ENCODE measurements at regions not wholly inside any gene's neighbourhood (a gene's known extent, or its start where the extent isn't known, plus 50 kb on each side); places are given as distances from the start of the nearest gene placed in this dataset.
"Not testable (repeated sequence)": the region's sequence is repeated elsewhere in the genome, so short reads cannot be mapped to it uniquely, and the experiment has no call there.

DNA sequence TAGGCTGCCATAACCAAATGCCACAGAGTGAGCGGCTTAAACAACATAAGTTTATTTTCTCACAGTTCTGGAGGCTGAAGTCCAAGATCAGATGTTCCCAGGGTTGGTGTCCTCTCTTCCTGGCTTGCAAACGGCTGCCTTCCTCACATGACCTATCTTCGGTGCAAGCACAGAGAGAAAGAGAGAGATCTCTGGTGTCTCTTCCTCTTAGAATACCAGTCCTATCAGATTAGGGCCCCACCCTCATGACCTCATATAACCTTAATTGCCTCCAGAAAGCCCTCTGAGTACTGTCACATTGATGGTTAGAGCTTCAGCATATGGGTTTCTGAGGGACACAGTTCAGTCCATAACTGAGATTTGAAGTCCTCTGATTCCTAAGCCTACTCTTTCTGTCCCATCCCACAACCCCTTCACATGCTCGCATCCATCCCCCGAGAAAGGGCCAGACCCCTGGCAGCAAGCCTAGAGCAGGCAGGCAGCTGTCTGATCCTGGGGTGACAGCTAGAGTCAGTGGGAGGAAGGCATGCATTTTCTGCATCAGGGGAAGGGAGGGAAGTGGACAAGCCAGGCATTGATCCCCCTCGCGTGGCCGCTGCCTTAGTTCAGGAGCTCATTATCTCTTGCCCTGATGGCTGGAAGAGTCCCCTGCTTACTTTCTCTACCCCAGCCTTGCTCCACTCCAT lies 114.1 kb downstream of the FAR1 start:
- DNase-seq (ENCODE audit: low spot score): no peak

DNA sequence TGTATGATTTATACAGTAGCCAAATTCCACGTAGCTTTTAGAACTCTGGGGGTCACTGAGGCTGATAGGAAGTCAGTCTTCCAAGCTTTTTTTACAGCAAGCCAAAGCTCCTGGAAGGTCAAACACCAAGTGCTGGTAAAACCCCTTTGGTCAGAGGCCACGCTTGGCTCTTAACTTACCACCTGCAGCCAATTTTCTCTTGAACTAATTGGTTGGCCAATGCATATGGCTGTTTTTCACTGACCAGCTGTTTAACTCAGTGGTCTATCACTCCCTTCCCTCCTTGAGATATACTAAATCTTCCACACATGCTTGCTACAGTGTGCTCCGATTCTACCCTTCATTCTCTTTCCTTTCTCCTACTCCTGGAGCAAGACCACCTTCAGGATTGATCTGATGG lies 116.0 kb downstream of the FAR1 start:
- DNase-seq (ENCODE audit: low spot score): no peak

DNA sequence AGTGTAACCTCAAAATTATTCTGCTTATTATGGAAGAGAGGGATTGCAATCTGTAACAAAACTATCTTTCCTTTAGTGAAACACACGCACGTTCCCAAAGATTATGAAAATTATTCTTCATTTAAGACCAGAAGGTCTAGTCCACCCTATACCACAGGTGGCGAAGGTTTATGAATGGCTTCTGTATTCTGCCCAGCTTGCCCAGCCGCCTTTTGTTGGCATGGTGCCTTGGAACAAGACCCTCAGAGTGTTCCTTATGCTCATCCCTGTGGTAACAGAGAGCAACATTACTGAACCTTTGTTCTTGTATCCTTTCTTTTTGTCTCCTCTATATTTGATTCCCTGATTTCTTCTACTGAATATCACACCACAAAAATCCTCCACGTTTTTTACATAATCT lies 116.4 kb downstream of the FAR1 start:
- no peak for DNase-seq (ENCODE audit: low spot score)

DNA sequence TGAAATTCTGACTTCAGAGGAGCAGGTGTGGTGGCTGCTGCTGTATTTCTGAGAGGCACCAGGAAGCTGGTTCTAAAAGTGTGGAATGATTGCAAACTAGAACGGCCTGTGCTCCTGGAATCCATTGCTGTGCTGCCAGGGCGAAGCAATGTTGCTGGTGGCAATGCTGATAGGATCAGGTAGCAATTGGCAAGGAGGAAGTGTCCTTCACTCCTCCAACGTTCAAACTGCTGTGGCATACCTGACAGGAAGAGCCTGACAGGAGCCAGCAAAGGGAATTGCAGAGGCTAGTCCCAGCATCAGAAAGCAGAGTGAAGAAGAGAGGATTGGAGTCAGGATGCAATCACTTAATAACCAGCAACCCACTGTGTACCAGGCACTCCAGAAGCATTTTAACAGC lies 118.2 kb downstream of the FAR1 start:
- DNase-seq (ENCODE audit: low spot score): no peak

DNA sequence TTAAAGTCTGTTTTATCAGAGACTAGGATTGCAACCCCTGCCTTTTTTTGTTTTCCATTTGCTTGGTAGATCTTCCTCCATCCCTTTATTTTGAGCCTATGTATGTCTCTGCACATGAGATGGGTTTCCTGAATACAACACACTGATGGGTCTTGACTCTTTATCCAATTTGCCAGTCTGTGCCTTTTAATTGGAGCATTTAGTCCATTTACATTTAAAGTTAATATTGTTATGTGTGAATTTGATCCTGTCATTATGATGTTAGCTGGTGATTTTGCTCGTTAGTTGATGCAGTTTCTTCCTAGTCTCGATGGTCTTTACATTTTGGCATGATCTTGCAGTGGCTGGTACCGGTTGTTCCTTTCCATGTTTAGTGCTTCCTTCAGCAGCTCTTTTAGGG lies 129.1 kb downstream of the FAR1 start:
- DNase-seq (ENCODE audit: low spot score): not testable (repeated sequence)

DNA sequence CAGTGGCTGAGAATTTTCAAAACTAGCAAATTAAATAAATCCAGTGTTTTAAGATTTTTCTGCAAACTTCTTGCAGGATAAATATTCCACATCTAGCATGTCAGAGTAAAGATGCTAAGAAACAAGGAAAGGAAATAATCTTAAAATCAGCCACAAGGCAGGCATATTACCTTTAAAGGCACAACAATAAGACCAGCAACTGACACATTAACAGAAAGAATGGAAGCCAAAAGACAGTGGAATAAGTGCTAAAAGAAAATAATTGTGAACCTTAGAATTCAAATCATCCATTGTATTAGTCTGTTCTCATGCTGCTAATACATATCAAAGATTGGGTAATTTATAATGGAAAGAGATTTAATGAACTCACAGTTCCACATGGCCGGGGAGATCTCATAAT lies 132.4 kb downstream of the FAR1 start:
- no peak for DNase-seq (ENCODE audit: low spot score)

DNA sequence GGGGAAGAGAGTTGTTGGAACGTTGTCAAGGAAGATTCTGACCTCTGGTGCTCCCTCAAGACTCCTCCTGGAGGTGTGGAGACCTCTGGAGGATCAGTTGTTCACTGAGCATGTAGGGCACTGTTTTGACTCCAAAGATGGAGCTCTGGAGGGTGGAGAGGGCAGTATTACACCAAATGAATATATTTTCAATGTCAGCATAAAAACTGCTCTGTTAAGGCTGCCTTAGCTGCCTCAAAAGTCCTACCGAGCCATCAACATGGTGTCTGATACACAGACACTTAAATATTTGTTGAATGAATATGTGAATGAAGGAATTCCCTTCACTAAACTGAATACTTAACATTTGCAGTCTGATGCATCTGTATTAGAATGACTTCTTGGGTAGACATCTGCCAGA lies 144.2 kb upstream of the SPON1 start:
- no peak for DNase-seq (ENCODE audit: low spot score)

DNA sequence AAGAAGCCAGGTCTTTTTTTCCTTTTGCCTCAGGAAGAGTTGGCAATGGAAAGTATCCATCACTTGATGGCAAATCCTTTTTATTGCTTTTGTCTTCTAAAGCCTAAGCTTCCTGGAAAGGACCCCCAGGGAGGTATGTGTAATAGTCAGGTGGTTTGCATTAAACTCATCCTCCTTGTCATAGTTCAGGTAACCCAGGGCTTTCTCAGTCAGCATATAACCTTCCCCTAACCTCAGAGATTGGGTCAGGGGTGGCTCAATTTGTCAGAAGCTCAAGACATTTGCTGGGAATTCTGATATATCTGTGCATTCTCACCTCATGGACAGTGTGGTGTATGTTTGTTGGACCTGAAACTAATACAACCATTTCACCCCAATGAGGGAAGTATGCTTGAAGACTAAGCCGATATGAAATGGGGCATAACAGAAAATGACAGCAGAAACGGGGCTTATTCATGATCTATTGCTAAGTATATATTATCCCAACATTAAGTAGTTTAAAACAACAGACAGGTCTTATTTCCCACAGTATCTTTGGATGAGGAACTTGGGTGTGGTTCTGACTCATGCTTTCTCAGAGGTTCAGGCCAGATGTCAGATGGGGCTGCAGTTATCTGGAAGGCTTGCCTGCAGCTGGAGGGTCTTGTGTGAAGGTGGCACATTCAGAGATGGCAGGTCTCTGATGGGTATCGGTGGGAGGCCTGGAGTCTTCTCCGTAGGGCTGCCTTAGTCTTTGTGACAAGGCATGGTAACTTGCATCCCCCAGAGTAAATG lies 135.8 kb upstream of the SPON1 start:
- no peak for DNase-seq (ENCODE audit: low spot score)

DNA sequence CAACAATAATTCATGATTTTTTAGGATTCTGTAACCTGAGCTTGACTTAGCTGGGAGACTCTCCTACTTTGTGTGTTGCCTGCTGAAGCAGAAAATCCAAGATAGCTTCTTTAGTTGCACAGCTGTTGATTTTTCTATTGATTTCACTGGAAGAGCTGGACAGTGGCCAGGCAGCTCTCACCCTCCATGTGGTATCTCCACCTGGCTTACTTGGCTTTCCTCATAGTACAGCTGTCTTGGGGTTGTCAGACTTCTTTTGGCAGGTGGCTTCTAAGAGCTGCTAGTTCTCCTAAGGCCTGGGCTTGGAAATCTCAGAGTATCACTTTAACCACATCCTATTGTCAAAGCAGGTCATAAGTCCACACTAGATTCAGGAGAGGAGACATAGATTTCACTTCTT lies 130.8 kb upstream of the SPON1 start:
- no peak for DNase-seq (ENCODE audit: low spot score)

DNA sequence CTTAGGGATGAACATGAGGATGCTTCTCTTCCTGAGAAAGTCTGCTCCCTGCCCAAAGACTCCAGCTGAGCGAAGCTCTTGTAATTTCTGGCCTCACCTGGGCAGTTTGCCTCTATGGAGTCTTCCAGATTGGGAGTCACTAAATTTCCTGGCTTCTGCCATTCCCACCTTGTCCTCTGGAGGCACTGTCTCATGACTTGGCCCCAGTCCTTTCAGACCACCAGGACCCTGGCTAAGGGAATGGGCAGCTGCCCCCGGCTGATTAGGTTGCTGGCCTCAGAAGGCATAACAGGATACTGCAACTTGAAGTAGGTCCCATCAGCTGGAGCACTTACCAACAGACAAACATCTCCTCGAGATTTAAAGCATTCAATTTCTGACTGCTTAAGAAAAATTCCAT lies 128.1 kb upstream of the SPON1 start:
- no peak for DNase-seq (ENCODE audit: low spot score)

DNA sequence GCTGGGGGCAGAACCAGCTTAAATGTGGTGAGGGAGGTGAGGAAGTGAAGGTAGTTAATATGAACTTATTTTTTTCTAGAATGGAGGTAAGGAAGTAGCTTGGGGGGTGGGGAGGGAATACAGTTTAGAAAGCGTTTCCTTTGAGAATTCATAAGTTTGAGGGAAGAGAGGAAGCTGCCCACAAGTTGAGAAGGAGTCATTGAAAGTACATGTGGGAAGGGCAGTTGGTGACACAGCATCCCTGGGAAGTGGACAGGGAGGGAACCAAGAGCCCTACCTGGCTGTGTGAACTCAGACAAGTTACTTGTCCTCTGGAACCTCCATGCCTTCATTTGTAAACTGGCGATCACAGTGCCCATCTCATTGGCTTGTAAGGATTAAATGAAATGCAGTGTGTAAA lies 125.9 kb upstream of the SPON1 start:
- DNase-seq (ENCODE audit: low spot score): no peak

DNA sequence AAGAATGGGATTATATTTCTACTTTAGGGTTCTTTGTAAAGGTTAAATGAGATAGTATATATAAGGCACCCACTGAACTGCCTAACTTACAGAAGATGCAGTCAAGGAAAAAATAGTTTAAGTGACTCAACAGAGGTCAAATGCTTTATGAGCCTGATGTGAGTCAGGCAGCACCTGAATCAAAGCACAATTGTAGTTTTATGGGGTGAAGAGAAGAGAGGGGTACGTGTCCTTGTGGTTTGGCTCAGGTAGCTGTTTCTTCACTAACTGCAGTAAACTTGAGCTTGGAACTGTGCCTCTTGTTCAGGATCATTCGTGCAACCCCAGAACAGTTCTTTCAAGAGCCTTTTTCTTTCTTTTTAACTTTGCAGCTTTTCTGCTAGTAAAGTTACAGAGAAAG lies 125.2 kb upstream of the SPON1 start:
- DNase-seq (ENCODE audit: low spot score): no peak

DNA sequence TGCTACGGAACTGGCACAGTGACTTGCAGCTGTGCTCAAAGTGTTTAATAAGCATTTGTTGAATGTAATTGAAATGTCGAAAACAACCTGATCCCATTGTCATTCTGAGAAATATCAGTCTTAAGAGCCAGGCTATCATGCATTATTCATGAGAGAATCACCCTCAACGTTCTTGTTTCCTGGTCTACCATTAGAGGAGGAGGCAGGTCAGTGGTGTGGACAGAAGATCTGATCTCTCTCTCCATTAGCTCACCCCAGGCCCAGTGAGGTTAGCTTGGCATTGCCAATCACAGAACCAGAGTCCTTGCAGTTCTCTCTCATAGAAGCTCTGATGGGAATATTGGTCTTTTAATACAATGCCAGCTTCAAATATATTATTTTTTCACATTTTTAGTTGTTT lies 121.1 kb upstream of the SPON1 start:
- DNase-seq (ENCODE audit: low spot score): no peak

DNA sequence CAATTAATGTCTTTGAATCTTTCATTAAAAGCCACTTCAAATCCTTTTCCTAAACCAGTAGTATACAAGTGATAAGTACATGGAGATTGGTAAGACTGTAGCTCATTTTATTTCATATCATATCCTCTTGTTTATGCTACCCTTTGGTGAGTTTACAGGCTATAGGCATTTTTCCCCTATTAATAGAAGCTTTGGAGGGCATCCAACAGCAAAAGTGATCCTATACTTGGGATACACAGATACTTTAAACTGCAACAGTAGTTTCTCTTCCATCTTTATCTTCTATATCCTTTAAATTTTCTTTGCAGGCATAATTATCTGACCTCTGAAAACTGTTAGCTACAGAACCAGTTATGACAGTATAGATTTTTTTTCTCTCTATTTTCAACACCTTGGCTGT lies 114.5 kb upstream of the SPON1 start:
- no peak for DNase-seq (ENCODE audit: low spot score)

DNA sequence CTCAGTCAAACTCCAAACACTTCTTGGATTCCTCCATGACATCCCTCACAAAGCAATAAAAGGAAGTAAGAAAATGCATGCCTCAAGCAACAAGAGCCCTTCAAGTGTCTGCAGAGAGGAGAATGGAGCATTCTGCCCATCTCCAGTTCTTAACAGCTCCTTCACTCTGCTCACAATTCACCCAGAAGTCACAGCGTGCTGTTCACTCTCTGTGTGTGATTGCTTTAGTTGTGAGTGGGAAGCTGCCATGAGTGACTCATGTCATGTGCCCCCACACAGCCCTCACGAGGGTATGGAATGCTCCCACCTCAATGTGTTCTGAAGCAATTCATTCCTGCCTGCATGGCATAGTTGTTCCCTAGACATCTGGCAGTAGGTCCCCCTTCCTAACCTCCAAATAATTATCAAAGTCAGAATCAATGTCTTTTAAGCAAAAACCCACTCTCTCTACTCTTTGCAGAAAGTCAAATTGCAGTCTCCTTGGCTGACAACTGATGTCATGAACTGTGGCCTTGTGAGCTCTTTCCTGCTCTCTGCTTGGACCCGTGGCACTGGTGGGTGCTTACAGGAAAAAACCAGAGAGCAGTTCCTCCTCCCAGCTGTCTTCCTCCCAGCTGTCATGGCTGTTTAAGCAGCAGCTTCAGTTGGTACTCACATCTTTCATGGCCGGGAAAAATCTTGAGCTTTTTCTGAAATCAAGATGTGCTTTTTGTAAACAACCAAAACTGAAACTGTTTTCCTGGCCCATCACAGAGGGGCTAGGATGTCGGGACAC lies 112.1 kb upstream of the SPON1 start:
- no peak for DNase-seq (ENCODE audit: low spot score)

DNA sequence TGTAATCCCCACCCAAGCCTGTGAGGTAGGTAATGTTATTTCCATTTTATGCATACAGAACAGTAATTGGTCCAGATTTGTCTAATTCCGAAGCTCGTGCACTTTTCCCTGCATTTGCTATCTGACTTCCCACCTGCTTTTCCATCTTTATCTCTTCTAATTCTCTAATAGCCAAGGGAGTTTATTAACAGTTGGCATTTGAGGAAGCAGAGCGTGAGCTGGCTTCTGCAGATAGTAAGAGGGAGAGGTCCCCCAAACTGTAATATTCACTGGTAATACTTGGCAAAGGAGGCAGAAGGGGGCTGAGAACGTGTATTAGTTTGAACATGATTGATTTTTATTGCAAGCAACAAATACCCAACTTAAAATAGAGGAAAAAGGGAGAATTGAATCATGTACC lies 110.8 kb upstream of the SPON1 start:
- no peak for DNase-seq (ENCODE audit: low spot score)

DNA sequence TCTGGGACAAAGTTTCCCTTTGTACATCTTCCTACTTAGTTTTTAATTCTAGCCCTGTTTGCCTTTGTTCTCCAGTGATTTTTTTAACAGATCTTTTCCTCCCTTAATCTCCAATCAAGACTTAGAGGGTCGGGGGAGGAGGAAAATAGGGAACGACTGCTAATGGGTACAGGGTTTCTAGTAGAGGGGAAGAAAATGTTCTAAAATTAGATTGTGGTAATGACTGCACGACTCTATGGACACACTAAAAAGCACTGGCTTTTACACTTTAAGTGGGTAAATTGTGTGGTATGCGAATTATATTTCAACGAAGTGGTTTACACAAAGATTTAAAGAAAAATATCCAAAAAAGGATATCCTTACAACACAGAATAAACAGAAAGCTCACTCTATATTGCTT lies 110.0 kb upstream of the SPON1 start:
- DNase-seq (ENCODE audit: low spot score): no peak

DNA sequence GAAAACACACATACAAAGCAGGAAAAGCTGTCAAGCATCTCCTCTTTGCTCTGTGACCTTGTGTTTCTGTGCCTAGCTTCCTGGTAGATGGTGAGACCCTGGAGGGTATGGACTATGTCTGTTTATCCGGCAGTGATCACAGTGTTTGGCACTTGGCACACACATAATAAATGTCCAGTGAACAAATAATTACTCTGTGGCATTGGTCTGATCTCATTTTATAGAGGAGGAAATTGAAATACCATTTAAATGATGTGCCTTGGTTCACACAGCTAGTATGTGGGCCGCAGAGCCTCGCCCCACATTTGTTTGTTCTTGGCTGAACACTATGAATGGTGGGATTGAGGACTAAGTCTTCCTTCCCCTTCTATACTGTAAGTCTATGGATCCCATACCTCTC lies 104.7 kb upstream of the SPON1 start:
- DNase-seq (ENCODE audit: low spot score): no peak

DNA sequence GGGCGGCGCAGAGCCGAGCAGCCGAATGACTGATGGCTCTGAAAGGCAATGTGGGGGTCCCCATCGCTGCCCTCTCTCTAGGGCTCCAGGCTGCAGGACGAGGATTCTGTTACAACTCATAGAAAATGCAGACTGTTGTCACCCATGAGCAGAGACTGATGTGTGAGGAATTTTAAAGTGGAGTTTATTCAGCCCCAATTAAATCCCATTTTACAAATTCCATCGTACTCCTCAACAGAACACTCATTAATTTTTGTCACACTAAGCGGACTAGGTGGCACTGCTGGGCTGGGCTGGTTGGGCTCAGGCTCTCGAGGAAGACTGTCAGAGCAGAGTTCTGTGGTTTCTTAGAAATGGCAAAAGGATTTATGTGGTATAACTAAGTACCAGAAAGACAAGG lies 102.6 kb upstream of the SPON1 start:
- no peak for DNase-seq (ENCODE audit: low spot score)

DNA sequence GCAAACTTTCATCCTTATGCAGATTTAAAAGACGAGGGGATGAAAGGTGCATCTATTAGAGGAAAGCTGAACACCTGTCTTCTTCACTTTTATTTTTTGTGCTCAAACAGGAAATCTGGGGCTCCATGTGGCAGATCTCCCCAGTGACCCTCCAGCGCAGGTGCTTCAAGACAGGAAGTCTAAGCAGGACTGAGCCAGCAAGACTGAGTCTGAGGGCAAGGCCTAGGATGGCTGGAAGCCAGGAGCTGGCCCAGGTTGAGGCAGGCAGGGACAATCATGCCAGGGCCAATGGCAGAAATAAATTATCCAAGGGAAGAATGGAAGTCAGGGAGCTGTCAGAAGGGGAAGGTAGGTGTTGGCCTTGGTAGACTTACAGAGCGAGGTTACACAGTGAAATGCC lies 101.1 kb upstream of the SPON1 start:
- no peak for DNase-seq (ENCODE audit: low spot score)

DNA sequence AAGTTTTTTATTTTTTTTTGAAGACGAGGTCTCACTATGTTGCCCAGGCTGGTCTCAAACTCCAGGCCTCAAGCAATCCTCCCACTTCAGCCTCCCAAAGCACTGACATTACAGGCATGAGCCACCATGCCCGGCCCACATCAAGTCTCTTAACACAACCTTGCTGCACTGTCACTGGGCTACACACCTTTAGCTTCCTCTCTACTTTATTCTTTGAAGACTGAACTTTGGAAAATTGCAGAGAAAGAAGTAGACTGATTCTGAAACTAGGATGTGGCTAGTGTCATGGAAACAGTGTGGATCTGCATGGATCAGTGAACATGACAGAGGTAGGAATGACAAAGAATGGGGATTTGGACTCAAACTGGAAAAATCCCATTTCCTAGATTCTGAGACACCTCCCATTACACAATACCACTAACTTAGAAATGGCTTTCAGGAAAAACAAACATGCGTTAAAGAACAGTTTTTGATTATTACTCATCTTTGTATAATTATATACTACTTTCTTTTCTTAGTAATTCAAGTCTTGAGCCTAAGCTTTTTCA lies 99.6 kb upstream of the SPON1 start:
- DNase-seq (ENCODE audit: low spot score): no peak

DNA sequence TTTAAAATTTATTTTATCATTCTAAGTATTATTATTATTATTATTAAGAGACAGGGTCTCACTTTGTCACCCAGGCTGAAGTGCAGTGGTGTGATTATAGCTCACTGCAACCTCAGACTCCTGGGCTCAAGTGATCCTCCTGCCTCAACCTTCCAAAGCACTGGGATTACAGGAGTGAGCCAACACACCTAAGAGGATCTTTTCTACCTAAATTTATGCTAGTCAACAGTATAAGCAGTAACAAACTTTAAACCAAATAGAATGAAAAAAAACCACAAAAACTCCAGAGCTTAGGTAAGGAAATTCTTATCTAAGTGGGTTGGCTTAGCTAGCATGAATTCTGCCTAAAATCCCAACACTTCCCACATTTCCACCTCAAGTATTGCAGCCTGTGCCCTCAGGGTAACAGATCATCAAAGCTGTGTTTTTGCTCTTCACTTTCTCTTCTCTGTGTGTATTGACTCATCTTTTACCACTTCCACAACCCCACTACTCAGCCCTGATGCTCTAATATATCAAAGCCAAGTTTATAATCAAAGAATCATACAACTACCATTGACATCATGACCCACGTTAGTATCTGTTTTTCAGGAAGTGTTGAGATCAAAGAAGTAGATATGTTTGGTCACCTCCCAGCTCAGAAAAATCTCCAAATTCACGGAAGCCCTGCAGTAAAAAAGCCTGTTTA lies 93.7 kb upstream of the SPON1 start:
- DNase-seq (ENCODE audit: low spot score): no peak

Measured in hematopoietic multipotent progenitor cell treated with erythropoietin and hydrocortisone succinate and interleukin-3 and kit ligand, for 17 days (in vitro differentiated cells).